COLO668 (cell line): ENCODE measurements at regions not wholly inside any gene's neighbourhood (a gene's known extent, or its start where the extent isn't known, plus 50 kb on each side); places are given as distances from the start of the nearest gene placed in this dataset.
"Not testable (repeated sequence)": the region's sequence is repeated elsewhere in the genome, so short reads cannot be mapped to it uniquely, and the experiment has no call there.

Experiments used
- DNase-seq: peaks from one replicate; lab custom pipeline; 2025; ENCODE audit not compliant: unreplicated experiment; lab: John Stamatoyannopoulos, UW

DNA sequence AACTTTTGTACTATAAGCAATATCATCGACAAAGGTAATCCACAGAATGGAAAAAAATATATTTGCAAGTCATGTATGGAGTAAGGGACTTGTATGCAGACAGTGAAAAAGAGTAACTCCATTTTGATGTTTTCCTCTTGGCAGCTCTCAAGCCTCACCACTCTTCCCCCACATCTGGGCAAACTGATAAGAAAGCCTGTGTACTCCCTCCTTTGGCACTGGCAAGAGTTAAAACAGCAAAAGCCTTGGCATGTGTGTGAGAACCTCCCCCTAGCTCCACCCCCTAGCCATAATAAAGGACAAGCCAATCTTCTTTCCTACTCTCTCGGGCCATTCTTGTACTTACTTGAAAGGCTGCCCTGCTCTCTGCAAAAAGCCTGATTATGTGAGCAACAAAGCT lies 335.2 kb downstream of the LRATD1 start:
- no peak for DNase-seq

DNA sequence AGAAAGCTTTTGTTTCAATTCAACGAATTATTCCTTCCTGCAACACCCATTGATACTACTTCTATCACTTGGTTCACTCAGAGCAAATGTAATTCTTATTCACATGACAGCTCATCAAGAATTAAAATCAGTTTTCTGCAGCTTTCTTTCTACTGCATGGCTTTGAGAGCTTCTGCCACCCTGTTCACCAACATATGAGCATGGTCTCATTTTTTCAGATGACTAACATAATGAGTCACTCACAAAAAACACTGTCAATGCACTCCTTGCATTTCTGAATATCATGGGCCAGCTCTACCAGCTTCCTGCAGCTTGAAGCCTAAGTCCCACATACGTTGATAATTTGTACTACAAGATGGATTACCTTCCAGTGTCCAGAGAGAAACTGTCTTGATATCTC lies 342.9 kb downstream of the LRATD1 start:
- no peak for DNase-seq

DNA sequence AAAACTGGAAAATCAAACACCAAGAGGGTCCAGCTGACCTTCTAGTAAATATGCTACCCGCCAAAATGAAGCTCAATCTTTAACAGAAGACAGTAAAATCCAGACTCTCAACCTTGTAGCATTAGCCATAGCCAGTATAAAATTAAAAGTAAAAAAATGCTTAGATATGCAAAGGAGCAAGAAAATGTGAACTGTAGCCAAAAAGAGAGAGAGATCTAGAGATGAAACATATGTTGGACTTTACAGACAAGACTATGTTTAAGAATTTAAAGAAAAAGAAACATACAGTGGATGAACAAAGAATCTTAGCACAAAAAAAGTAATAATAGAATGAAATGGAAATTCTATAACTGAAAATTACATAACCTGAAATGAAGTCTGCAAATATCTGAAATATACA lies 344.5 kb downstream of the LRATD1 start:
- DNase-seq = no peak

DNA sequence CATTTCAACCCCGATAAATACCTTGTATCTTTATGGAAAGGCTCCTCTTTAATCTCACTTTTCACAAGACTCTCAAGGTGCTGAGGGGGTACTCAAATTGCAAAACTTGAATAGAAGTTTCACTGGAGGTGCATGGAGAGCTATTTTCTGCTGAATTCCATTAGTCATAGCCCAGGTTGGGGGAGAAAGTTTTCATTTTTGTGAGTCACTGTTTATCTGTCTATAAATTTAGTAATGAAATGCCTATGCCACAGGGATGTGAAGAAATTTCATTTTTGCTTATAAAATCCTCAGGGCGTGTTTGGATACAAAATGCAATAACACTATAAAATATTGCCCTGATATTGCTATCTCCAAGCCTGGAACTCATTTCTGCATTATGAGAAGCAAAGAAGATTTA lies 346.3 kb downstream of the LRATD1 start:
- DNase-seq = no peak

DNA sequence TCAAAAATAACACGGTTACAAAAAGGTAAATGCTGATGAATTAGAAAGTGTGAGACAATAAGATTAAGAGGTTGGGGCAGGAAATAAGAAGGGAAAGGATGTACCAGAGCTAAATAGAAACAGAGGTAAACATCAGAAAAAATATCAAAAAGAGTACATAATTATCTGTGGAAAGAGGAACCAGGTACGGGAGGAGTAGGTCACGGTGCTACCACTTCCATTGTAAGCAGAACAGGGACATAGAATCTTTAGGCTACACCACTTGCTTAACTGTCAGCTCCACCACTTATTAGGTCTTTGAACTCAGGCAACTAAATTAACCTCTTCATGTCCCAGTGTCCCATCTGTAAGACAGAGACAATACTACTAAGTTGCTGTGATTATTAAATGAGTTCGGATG lies 350.3 kb downstream of the LRATD1 start:
- no peak for DNase-seq

- DNase-seq = no peak
These were observed 356.1 kb downstream of the LRATD1 start for GRCh38 chr2:14988600-14988999.

DNA sequence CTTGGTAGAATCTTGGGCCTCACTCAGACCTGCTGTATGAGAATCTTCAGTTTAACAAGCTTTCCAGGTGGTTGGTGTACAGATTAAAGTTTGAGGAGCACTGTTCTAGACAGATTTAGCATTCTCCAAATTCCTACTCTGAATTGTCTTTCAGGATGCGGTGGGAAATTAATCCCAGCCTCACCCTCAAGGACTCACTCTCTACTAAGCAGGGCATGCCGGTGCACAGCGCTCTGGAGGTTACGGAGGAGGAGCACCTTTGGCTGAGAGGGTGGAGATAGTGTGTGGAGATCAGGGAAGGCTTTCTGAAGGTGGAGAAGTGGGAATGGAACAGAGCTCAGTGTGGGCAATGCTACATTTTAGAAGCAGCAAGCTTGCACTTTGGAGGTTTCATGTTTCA lies 359.2 kb downstream of the LRATD1 start:
- no peak for DNase-seq

DNA sequence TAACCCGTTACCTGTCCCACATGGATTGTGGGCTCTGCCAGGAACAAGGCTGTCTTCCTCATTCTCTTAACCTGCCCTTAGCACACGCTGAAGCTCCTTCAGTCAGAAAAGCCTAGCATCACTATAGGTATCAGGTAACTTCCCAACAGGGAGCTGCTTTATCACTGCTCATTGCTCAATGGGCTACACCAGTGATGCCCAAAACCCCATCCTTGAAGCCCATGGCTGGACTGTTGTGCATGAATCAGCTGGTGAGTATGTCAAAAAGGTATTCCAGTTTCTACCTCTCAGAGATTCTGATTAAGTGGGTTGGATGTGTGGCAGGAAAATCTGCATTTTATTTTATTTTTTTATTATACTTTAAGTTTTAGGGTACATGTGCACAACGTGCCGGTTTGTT lies 362.2 kb downstream of the LRATD1 start:
- DNase-seq = no peak

GRCh38 chr2:14996351-14997014 lies 364.0 kb downstream of the LRATD1 start:
- no peak for DNase-seq

GRCh38 chr2:14998546-14998945 lies 366.0 kb downstream of the LRATD1 start:
- no peak for DNase-seq

DNA sequence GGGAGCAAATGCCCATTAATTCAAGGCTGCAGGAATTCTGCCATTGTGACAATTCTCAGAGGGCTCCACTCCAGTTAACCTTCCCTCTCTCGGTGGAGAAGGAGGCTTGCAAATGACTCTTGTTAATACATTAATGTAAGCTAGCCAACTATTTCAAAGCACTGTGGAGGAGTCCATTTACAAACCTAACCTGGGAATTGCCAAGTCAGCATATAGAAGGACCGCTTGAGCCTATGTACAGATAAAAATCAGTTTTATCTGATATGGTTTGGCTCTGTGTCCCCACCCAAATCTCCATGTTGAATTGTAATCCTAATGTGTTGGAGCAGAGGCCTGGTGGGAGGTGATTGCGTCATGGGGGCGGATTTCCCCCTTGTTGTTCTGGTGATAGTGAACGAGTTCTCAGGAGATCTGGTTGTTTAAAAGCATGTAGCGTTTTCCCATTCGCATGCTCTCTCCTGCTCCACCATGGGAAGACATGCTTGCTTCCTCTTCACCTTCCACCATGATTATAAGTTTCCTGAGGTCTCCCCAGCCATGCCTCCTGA lies 366.7 kb downstream of the LRATD1 start:
- no peak for DNase-seq

- DNase-seq = not testable (repeated sequence)
These were observed 370.0 kb downstream of the LRATD1 start for GRCh38 chr2:15002519-15002918.

- no peak for DNase-seq
These were observed 374.1 kb downstream of the LRATD1 start for GRCh38 chr2:15006667-15007066.

- no peak for DNase-seq
These were observed 377.2 kb downstream of the LRATD1 start for GRCh38 chr2:15009681-15010080.

GRCh38 chr2:15010346-15010745 lies 377.8 kb downstream of the LRATD1 start:
- DNase-seq = no peak

- DNase-seq = no peak
These were observed 386.3 kb downstream of the LRATD1 start for GRCh38 chr2:15018814-15019213.

DNA sequence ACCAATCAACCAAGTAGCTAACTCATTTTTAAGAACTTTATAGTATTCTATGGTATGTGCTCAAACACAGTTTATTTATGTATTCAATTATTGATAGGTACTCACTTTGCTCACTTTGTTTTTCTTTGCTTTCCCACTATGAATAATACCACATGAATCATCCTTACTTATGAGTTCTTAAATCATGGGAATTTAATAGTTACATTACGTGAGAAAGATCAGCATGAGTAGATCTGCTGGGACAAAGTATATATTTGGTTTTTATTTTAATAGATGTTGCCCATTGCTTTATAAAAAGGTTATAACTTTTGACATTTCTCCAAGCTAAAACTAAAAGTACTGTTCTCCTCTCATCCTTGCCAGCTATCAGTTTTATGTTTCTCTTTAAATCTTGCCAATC lies 390.7 kb downstream of the LRATD1 start:
- DNase-seq = no peak

DNA sequence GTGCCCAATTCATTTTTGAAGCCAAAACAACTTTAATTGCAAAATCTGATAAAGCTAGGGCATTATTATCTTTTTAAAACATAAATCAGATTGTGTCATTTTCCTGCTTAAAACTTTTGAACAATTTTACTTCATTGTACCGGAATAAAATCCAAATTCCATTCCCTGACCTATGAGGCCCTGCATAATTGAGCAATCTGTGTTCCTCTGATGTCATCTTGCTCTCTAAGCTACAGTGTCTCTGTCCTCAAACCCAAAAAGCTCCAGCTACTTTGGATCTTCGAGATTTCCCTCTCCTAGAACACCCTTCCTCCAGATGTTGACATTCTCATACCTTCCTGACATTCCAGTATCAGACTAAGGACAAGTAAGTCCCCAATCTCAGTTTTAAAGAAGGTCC lies 395.9 kb downstream of the LRATD1 start:
- no peak for DNase-seq

GRCh38 chr2:15031745-15032240 lies 399.3 kb downstream of the LRATD1 start:
- DNase-seq = no peak

GRCh38 chr2:15034246-15034645 lies 401.7 kb downstream of the LRATD1 start:
- DNase-seq = no peak

DNA sequence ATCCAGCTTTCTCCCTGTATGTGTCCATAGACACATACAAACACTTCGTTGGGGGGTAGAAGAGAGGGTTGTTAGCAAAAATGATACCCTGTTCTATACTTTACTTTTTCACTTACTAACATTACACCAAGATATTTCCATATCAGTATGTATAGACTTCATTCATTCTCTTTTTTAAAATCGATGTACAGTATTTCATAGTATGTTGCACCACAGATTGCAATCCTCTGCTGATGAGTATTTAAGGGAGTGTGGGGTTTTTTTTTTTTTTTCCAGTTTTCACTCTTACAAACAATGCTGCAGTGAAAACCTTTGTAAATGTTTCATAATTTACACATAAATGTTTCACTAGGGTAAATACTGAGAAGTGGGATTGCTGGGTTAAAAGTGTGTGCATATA lies 402.3 kb downstream of the LRATD1 start:
- DNase-seq = no peak

- peak; percentile 49 for DNase-seq
These were observed 406.1 kb downstream of the LRATD1 start for GRCh38 chr2:15038366-15039364.
